ENCODE measurements at regions not wholly inside any gene's neighbourhood (a gene's known extent, or its start where the extent isn't known, plus 50 kb on each side); places are given as distances from the start of the nearest gene placed in this dataset.
"Not testable (repeated sequence)": the region's sequence is repeated elsewhere in the genome, so short reads cannot be mapped to it uniquely, and the experiment has no call there.

DNA sequence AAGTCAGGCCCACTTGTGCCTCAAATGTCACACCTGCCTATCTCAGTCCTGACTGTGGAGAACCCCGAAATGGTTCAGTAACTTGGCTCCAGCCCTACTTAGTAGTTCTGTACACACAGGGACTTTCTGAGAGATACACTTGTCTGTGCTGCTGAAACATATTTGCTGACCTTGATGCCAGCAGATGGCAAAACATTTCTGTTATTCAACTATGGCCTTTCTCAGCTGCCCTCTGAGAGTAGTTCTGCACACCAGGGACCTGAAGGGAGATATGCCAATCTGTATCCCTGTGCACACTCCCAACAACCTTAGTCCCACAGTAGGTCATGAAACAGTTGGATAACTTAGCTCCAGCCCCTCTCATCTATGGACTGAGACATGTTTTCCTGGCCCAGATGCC lies 1651.5 kb downstream of the LRRC4C start:
- FAIRE-seq = no peak

GRCh38 chr11:39806652-39807051 lies 1652.8 kb downstream of the LRRC4C start:
- no peak for FAIRE-seq

DNA sequence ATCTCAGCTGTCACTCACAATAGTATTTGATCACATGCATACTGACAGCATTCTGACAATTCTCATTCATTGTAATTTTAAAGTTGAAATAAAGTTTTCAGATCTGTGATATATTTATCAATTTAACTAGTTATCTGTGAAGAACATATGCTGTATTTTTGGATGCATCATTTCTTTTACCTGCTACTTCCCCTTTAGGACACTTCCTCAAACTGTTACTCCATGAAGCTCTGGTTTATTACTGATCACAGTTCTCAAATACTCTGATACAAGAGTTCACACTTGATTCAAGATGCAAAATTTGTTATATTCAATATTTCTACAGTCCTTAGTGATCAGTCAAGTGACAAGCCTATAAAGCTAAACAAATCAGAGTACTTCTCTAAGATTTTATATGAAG lies 1655.2 kb downstream of the LRRC4C start:
- no peak for FAIRE-seq

DNA sequence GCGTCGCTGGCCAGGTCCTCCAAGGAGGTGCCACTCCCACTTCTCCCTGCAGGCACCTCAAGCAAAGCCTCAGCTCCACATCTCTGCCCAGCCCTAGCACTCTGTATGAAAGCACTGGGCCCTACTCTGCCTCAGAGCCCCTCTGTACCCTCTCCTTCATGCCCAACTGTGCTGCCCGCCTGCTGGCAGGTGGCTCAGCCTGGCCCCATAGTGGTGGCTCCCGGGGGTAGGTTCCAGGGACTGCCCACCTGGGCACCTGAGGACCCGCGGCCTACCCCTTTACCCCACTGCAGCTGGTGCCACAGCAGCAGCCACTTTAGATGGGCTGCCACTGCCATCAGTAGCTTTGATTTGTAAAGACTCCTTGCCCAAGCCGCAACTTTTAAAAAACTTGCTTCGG lies 1672.8 kb downstream of the LRRC4C start:
- FAIRE-seq = no peak

- no peak for FAIRE-seq
Measured at GRCh38 chr11:39786281-39786680, 1673.2 kb downstream of the LRRC4C start.

DNA sequence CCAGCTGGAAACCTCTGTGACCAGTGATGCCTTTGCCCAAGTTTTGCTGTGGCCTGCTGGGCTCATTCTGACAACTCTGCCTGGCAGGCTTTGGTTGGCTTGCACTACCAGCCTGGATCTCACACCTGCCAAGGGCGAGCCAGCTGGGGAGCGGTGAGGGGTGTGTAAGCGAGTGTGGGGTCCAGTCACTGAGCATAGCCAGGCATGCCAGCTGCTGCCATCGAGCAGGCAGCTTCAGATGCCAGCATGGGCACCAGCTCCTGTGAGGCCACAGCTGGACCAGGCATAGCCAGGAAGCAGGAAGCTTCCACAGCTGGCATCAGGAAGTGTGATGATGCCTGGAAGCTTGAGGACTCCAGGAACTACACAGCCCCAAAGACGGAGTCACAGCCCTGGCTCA lies 1674.6 kb downstream of the LRRC4C start:
- no peak for FAIRE-seq

DNA sequence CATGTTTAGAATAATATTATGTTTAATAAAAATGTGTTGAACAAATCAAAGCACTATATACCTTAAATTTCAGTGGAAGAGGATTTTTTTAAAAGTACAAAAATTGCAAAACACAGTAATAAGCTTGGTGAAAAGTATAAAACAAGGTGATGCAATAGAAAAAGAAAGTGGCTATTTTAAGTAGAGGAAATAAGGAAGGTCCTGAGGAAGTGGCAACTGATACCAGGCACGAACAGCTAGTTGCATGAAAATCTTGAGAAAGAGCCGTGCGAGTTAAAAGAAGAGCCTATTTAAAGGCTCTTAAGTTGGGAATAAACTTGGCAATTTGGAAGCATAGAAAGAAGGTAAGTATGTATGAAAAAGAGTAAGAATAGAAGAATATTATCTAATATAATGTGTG lies 1679.3 kb downstream of the LRRC4C start:
- no peak for FAIRE-seq

DNA sequence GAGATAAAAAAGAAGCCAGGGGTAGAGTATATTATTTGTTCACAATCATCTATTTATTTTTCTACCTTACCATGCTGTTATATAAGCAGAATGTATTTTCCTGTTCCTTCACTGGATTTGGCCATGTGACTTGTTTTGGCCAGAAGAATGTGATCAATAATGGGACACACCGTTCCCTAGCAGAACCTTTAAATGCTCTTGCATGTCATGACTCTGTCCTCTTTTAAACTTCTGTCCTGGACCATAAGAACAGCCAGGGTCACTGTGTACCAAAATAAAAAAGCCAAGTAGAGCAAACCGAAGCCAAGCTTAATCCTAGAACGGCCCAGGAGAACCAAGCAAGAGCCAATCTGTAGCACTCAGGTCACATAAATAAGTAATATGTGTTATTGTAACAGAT lies 1682.4 kb downstream of the LRRC4C start:
- no peak for FAIRE-seq

DNA sequence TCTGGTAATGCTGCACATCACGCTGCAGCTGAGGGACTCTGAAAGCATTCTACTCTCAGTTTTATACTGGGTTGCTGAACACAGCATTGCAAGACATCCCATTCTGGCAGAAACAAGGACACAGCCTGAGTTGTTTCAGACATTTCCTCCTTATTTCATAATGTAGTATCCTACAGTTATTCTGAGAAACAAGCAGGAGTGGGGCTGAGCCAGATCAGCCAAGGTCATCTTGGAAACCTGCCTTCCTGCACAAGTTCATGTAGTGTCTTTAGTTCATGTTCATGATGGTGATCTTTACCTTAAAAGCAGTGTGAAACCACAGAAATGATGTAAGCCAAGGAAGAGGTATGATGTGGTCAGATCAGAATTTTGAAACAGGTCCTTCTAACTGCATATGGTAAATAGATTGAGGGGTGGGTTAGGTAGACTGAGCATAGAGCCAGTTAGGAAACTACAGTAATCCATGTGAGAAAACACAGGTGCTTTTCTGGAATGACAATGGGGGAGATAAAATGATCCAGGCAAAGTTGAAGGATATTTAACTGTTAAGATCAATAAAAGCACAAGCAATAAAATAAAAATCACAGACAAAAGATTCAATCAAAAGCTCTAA lies 1686.8 kb downstream of the LRRC4C start:
- no peak for FAIRE-seq

DNA sequence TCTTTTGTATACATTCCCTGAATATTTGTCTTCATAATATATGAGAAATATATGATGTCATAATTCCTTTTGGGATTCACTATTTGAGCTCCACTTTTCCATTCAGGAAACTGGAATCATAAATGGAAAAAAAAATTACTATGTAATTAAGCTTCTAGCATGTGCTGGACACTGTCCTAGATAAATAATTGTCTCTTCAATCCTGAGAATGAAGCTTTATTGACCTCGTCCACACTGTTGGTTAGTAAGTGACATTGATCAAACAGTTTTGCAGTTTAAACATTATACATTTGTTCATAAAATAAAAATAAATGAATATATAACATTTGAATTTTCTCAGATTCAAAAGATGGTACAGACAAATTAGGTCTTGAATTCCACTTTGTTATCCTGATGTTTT lies 1691.2 kb downstream of the LRRC4C start:
- FAIRE-seq = no peak

- no peak for FAIRE-seq
Measured at GRCh38 chr11:39745401-39745800, 1714.1 kb downstream of the LRRC4C start.

- no peak for FAIRE-seq
Measured at GRCh38 chr11:39741066-39741465, 1718.4 kb downstream of the LRRC4C start.

DNA sequence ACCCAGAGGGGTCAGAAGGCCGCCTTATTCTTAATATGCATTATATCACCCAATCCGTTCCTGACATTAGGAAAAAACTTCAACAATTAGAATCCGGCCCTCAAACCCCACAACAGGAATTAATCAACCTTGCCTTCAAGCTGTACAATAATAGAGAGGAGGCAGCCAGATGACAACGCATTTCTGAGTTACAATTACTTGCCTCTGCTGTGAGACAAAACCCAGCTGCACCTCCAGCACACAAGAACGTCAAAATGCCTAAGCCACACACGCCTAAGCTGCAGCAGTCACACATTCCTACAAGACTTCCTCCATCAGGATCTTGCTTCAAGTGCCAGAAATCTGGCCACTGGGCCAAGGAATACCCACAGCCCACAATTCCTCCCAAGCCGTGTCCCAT lies 1723.1 kb downstream of the LRRC4C start:
- FAIRE-seq = not testable (repeated sequence)

- no peak for FAIRE-seq
Measured at GRCh38 chr11:39732001-39732400, 1727.5 kb downstream of the LRRC4C start.

DNA sequence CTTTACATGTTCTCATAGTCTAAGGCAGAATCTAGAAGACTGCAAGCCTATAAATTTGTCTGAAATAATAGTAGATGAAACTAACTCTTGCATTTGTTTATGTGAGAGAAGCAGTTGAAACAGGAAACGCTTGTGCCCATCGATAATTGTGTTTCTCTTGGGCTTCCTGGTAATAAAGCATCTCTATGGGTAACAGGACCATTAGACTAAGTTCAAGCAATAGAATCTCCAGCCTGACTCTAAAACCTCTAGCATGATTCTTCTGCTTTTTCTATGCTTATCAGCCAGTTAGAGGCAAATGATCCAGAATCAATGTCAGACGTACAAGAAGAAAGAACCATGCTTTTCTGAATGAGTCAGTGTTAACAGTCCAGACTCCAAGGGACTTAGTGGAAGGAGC lies 1734.4 kb downstream of the LRRC4C start:
- no peak for FAIRE-seq

- FAIRE-seq = no peak
Measured at GRCh38 chr11:39724404-39724803, 1735.0 kb downstream of the LRRC4C start.

GRCh38 chr11:39712581-39712980 lies 1746.9 kb downstream of the LRRC4C start:
- no peak for FAIRE-seq

- no peak for FAIRE-seq
Measured at GRCh38 chr11:39690856-39691255, 1768.6 kb downstream of the LRRC4C start.

DNA sequence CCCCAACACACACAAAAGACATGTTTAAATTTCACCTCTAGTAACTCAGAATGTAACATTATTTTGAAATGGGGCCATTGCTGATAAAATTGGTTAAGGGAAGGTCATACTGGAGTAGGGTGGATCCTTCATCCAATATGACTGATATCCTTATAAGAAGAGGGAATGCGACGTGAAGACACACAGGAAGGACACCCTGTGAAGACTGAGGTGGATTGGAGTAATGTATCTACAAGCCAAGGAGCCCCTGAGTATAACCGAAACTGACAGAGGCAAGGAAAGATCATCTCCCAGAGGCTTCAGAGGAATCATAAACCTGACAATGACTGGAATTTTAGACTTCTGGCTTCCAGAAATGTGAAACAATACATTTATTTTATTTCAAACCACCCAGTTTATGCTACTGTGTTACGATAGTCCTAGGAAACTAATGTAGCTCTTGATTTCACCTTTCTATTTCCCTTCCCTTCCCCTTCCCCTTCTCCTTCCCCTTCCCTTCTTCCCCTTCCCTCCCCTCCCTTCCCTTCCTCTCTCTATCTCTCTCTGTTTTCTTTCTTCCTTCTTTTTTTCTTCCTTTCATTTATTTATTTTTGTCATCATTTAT lies 1775.4 kb downstream of the LRRC4C start:
- no peak for FAIRE-seq

GRCh38 chr11:39683288-39683950 lies 1776.0 kb downstream of the LRRC4C start:
- FAIRE-seq = no peak

DNA sequence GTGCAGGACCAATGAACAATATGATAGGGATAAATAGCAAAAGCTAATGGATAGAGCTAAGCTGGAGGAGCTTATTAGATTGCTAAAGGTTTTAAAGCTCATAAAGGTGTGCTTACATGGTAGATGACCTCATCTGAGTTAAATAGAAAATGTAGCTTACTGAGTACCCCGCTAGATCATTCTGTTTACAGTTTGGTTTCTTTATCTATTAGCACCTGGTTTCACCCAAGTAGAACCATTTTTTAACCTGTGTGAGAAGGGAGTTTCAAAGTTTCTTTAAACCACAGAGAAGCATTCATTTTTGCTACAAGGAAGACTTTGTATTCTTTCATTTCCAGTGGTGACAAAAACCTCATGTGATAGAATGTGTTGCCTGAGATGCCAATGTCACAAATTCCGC lies 1778.0 kb downstream of the LRRC4C start:
- no peak for FAIRE-seq

GRCh38 chr11:39678996-39679395 lies 1780.5 kb downstream of the LRRC4C start:
- FAIRE-seq = no peak

GRCh38 chr11:39675171-39675570 lies 1784.3 kb downstream of the LRRC4C start:
- no peak for FAIRE-seq

- FAIRE-seq = no peak
Measured at GRCh38 chr11:39674761-39675160, 1784.7 kb downstream of the LRRC4C start.

DNA sequence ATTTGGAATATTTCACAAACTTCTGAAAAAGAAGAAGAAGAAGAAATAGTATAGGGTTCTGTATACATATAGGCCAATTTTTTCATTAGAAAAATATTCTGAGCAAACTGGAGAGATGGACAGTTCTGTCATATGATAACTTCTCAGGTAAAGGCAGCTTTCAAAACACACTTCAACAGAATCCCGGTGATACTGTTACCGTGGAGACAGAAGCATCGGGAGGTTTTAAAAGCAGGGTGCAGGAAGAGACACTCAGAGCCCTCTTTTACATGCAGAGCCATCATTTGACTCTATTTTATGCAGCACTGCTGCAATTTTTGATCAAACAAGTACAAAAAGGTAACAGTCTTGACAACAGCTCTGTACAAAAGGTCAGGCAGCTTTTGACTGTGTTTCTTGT lies 1785.4 kb downstream of the LRRC4C start:
- no peak for FAIRE-seq
